Type B pancreatic cell (in vitro differentiated cells): ENCODE measurements at regions not wholly inside any gene's neighbourhood (a gene's known extent, or its start where the extent isn't known, plus 50 kb on each side); places are given as distances from the start of the nearest gene placed in this dataset.
"Not testable (repeated sequence)": the region's sequence is repeated elsewhere in the genome, so short reads cannot be mapped to it uniquely, and the experiment has no call there.

Experiments
- DNase-seq: peaks from one replicate; pipeline ENCODE4 v3.0.0; 2021; ENCODE audit warnings: mixed read lengths; ENCODE audit not compliant: unreplicated experiment; ENCODE audit errors: extremely low spot score
- H3K27ac Mint-ChIP-seq: 2 replicates; pipeline ENCODE4 v1.8.0; 2021; ENCODE audit warnings: mild to moderate bottlenecking, mixed read lengths
- H3K27me3 Mint-ChIP-seq: 2 replicates; pipeline ENCODE4 v1.8.0; 2021; ENCODE audit warnings: mixed read lengths
- H3K36me3 Mint-ChIP-seq: 2 replicates; pipeline ENCODE4 v1.8.0; 2021; ENCODE audit warnings: mixed read lengths
- H3K4me1 Mint-ChIP-seq: one replicate; pipeline ENCODE4 v1.8.0; 2021; ENCODE audit warnings: mixed read lengths; ENCODE audit not compliant: unreplicated experiment
- H3K4me3 Mint-ChIP-seq: 2 replicates; pipeline ENCODE4 v1.8.0; 2021; ENCODE audit warnings: mild to moderate bottlenecking, mixed read lengths
- H3K9me3 Mint-ChIP-seq: 2 replicates; pipeline ENCODE4 v1.8.0; 2021; ENCODE audit warnings: mixed read lengths
- TF ChIP-seq, protein P1 (sequence below): fragments of 200-600 bp; sonication (generic); conservative IDR thresholded peaks from 2 replicates; pipeline ENCODE4 v1.5.0; 2021; ENCODE audit warnings: antibody characterized with exemption, mild to moderate bottlenecking

DNA sequence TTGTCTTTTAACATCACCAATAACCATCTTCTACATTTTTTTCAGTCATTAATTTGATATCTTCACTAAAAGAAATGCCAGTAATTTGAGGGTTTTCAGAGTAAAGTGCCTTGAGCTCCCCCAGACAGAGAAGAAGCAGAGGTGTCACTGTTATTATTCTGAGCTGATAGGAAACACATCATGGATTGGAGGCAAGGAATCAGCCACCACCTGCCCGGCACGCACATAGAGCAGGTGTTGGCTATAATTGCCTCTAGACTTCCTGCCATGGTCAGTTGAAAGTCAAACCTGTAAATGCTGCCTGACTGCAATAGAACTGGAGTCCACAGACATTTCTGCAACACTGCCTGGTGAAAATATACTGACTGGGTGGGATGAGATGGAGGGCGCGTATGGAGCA, 776.6 kb downstream of the UQCRFS1 start:
- DNase-seq: no peak
- no peak overlapping the region for H3K4me3 Mint-ChIP-seq
- H3K9me3 Mint-ChIP-seq: peaks cover 18% of the 10 kb centered on the region
- no peaks in the 10 kb centered on the region for H3K4me1 Mint-ChIP-seq
- peaks cover 7% of the 10 kb centered on the region for H3K36me3 Mint-ChIP-seq
- peaks cover 10% of the 10 kb centered on the region for H3K27me3 Mint-ChIP-seq
- no peak overlapping the region for H3K27ac Mint-ChIP-seq
- TF ChIP-seq, protein P1, sequence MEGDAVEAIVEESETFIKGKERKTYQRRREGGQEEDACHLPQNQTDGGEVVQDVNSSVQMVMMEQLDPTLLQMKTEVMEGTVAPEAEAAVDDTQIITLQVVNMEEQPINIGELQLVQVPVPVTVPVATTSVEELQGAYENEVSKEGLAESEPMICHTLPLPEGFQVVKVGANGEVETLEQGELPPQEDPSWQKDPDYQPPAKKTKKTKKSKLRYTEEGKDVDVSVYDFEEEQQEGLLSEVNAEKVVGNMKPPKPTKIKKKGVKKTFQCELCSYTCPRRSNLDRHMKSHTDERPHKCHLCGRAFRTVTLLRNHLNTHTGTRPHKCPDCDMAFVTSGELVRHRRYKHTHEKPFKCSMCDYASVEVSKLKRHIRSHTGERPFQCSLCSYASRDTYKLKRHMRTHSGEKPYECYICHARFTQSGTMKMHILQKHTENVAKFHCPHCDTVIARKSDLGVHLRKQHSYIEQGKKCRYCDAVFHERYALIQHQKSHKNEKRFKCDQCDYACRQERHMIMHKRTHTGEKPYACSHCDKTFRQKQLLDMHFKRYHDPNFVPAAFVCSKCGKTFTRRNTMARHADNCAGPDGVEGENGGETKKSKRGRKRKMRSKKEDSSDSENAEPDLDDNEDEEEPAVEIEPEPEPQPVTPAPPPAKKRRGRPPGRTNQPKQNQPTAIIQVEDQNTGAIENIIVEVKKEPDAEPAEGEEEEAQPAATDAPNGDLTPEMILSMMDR: no peak

DNA sequence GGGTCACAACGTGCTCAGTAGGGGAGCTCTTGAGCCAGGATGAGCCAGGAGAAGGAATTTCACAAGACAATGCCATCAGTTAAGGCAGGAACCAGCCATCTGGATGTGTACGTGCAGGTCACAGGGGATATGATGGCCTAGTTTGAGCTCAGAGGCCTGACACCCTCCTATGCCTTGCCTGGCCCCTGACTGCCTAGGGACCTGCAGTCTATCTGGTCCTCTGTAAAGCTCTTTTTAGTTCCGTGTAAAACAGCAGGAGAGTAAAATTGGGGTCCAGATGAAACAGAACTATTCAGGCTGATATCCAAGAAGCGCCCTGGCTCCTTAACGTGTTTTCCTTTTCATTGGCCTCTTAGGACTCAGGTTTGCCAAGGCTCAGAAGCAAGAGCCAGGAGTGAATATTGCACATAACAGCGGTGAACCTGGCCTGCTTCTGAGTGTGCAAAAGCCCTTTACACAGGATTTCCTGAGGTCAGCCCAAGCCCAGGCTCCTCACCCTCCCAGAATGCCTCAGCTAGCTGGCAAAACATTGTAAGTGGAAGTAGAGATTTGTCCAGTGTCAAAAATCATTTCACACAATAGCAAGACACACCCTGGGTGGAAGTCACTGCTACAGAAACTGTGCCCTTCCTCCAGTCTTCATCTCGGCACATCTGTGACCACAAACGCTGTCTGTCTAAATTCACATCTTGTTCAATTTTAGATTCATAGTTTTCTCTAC, 777.2 kb downstream of the UQCRFS1 start:
- Mint-ChIP-seq H3K36me3 (peaks cover 7% of the 10 kb centered on the region), H3K27me3 (peaks cover 10% of the 10 kb centered on the region), H3K9me3 (peaks cover 18% of the 10 kb centered on the region)

DNA sequence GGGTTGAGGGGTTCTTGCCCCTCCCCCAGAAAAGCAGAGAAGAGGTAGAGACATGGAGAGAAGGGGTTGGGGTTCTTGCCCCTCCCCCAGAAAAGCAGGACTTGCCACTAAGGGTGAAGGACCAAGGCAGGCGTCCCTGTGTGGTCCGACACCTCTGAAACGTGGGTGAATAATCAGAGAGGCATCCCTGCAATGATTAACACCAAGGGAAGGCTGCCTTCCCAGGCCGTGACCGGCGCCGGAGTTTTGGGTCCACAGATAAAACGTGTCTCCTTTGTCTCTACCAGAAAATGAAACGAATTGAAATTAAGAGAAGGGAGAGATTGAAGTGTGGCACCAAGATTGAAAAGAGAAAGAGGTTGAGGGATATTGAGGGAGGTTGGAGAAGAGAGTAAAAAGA, 778.2 kb downstream of the UQCRFS1 start:
- H3K4me1 Mint-ChIP-seq, H3K36me3 Mint-ChIP-seq, H3K27ac Mint-ChIP-seq, DNase-seq, H3K4me3 Mint-ChIP-seq: not testable (repeated sequence)
- H3K27me3 Mint-ChIP-seq: peaks cover 10% of the 10 kb centered on the region
- H3K9me3 Mint-ChIP-seq: peaks cover 18% of the 10 kb centered on the region

More for the DNA sequence above, 777.2 kb downstream of the UQCRFS1 start:
- Mint-ChIP-seq H3K27ac (no peak overlapping the region), H3K4me1 (no peaks in the 10 kb centered on the region), H3K4me3 (no peak overlapping the region)
- TF ChIP-seq, protein P1: no peak
- no peak for DNase-seq

DNA sequence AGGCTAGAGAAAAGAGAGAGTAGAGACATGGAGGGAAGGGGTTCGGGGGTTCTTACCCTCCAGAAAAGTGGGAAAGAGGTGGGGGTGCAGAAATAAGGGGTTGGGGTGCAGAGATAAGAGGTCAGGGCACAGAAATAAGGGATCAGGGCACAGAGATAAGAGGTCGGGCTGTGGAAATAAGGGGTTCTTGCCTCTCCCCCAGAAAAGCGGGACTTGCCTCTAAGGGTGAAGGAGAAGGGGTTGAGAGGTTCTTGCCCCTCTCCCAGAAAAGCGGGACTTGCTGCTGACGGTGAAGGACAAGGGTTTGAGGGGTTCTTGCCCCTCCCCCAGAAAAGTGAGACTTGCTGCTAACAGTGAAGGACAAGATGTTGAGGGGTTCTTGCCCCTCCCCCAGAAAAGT, 778.6 kb downstream of the UQCRFS1 start:
- Mint-ChIP-seq H3K9me3 (peaks cover 18% of the 10 kb centered on the region), H3K27me3 (peaks cover 10% of the 10 kb centered on the region)
- H3K4me3 Mint-ChIP-seq, DNase-seq, H3K4me1 Mint-ChIP-seq, H3K27ac Mint-ChIP-seq, H3K36me3 Mint-ChIP-seq: not testable (repeated sequence)

DNA sequence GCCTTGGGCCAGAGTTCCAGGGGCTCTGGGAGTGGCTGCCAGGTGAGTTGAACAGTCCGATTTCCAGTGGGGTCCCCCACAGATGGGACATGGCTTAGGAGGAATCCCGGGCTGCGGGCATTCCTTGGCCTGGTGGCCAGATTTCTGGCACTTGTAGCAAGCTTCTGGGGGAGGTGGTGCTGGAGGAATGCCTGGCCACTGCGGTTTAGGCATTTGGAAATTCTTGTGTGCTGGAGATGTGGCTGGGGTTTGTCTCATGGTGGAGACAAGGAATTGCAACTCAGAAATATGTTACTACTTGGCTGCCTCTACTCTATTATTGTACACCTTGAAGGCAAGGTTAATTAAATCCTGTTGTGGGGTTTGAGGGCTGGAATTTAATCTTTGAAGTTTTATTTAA, 779.8 kb downstream of the UQCRFS1 start:
- DNase-seq, H3K4me3 Mint-ChIP-seq, H3K4me1 Mint-ChIP-seq, H3K27ac Mint-ChIP-seq, H3K36me3 Mint-ChIP-seq: not testable (repeated sequence)
- peaks cover 10% of the 10 kb centered on the region for H3K27me3 Mint-ChIP-seq
- peaks cover 18% of the 10 kb centered on the region for H3K9me3 Mint-ChIP-seq

DNA sequence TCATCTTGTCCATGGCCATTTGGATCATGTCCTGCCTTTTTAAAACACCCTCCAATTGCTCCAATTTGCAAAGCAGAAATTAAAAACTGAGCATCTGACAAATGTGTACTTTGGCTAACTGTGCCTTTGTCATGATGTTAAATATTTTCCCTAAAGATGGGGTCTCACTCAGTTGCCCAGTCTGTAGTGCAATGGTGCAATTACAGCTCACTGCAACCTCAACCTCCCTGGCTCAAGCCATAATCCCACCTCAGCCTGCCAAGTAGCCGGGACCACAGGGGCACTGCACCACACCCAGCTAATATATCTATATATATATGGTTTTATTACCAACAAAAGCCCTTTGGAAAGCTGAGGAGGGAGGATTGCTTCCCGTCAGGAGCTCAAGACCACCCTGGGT, 782.7 kb downstream of the UQCRFS1 start:
- H3K27me3 Mint-ChIP-seq: peaks cover 17% of the 10 kb centered on the region
- H3K36me3 Mint-ChIP-seq: peaks cover 7% of the 10 kb centered on the region
- H3K4me3 Mint-ChIP-seq: no peak overlapping the region
- peaks cover 18% of the 10 kb centered on the region for H3K4me1 Mint-ChIP-seq
- TF ChIP-seq, protein P1: no peak
- no peak for DNase-seq
- peaks cover 16% of the 10 kb centered on the region for H3K9me3 Mint-ChIP-seq
- H3K27ac Mint-ChIP-seq: no peak overlapping the region

DNA sequence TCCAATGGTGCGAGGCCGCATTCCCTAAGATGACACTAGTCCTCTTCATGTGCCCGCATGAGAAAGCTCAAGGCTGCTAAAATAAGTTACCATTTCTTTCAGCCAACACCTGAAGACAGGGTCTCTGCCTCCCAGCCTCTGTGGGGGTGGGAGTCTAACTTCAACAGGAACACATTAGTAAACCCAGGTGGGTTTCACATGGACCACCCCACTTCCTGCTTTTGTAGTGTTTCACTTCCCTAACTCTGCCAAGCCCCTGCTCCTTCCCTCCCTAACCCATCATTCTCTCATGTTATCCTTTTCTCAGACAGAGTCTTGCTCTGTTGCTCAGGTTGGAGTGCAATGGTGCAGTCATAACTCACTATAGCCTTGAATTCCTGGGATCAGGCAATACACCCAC, 783.6 kb downstream of the UQCRFS1 start:
- TF ChIP-seq, protein P1: no peak
- peaks cover 17% of the 10 kb centered on the region for H3K27me3 Mint-ChIP-seq
- H3K27ac Mint-ChIP-seq: no peak overlapping the region
- H3K4me1 Mint-ChIP-seq: peaks cover 25% of the 10 kb centered on the region
- no peak for DNase-seq
- H3K4me3 Mint-ChIP-seq: no peak overlapping the region
- H3K36me3 Mint-ChIP-seq: peaks cover 7% of the 10 kb centered on the region
- peaks cover 10% of the 10 kb centered on the region for H3K9me3 Mint-ChIP-seq
